ENCODE measurements at regions not wholly inside any gene's neighbourhood (a gene's known extent, or its start where the extent isn't known, plus 50 kb on each side); places are given as distances from the start of the nearest gene placed in this dataset.

DNA sequence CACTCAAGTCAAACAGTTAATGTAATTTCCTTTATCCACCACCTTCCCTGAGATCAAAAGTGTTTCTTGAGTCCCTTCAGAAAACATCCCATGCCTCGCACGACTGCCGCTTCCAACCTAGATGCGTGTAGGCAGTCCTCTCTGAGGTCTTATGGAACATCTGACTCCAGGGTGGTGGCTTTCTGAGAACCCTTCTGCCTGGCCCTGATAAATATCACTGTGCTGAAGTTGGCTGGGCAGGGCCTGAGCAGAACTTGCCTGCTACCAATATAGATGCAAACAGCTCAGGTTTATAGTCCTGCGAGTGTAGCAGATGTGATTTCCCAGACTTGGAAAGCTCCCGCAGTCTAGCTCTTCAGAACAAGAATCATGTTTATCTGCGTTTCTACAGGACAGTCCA is 61.1 kb upstream of the GPR12 start:
- TF ChIP-seq, protein P1, sequence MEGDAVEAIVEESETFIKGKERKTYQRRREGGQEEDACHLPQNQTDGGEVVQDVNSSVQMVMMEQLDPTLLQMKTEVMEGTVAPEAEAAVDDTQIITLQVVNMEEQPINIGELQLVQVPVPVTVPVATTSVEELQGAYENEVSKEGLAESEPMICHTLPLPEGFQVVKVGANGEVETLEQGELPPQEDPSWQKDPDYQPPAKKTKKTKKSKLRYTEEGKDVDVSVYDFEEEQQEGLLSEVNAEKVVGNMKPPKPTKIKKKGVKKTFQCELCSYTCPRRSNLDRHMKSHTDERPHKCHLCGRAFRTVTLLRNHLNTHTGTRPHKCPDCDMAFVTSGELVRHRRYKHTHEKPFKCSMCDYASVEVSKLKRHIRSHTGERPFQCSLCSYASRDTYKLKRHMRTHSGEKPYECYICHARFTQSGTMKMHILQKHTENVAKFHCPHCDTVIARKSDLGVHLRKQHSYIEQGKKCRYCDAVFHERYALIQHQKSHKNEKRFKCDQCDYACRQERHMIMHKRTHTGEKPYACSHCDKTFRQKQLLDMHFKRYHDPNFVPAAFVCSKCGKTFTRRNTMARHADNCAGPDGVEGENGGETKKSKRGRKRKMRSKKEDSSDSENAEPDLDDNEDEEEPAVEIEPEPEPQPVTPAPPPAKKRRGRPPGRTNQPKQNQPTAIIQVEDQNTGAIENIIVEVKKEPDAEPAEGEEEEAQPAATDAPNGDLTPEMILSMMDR (IDR thresholded peaks at IDR 0.05), result no peak
- TF ChIP-seq POLR2A (IDR thresholded peaks at IDR 0.05), result no peak
